Upper lobe of right lung (tissue), 1 donor: ENCODE measurements at regions not wholly inside any gene's neighbourhood (a gene's known extent, or its start where the extent isn't known, plus 50 kb on each side); places are given as distances from the start of the nearest gene placed in this dataset.

ENCODE experiments used
- ATAC-seq: fragments of 200-7000 bp; cut with Tn5 transposase; one replicate; pipeline ENCODE4 v1.9.1; 2020; ENCODE audit warnings: mild to moderate bottlenecking, moderate library complexity
- DNase-seq: peaks from one replicate; pipeline ENCODE4 v3.0.0-alpha.2; 2020
- H3K27ac ChIP-seq: fragments of 200-600 bp; one replicate; pipeline ENCODE4 v1.8.0; 2022
- H3K27me3 ChIP-seq: fragments of 200-600 bp; one replicate; pipeline ENCODE4 v1.8.0; 2022; ENCODE audit warnings: mild to moderate bottlenecking
- H3K36me3 ChIP-seq: fragments of 200-600 bp; one replicate; pipeline ENCODE4 v1.8.0; 2022
- H3K4me1 ChIP-seq: fragments of 200-600 bp; one replicate; pipeline ENCODE4 v1.8.0; 2022
- H3K4me3 ChIP-seq: fragments of 200-600 bp; one replicate; pipeline ENCODE4 v1.8.0; 2022; ENCODE audit warnings: mild to moderate bottlenecking
- H3K9me3 ChIP-seq: fragments of 200-600 bp; one replicate; pipeline ENCODE4 v1.8.0; 2022
- CTCF ChIP-seq: fragments of 200-600 bp; IDR thresholded peaks from one replicate; pipeline ENCODE4 v1.8.0; 2022; ENCODE audit warnings: antibody characterized with exemption
- intact Hi-C: fragments of 100-400 bp; cut with DNase I; formaldehyde crosslinking; loops from one replicate; pipeline ENCODE4 v1.11.0; 2022
- donor health status: DM: no; HTN: yes; CAD: no; lungs with severe emphysema.

- ATAC-seq = no peak
- intact Hi-C loops = no loop called here
- Histone ChIP-seq H3K36me3 (no peaks in the 10 kb centered on the region), H3K4me1 (no peaks in the 10 kb centered on the region), H3K9me3 (no peaks in the 10 kb centered on the region), H3K27ac (no peak overlapping the region), H3K27me3 (no peaks in the 10 kb centered on the region), H3K4me3 (no peak overlapping the region)
- DNase-seq = no peak
- no peak for TF ChIP-seq CTCF
These were observed 293.6 kb downstream of the FSIP2 start for GRCh38 chr2:186032102-186032738.

- intact Hi-C loops = no loop called here
- Histone ChIP-seq H3K27ac (no peak overlapping the region), H3K4me1 (no peaks in the 10 kb centered on the region), H3K4me3 (no peak overlapping the region), H3K9me3 (no peaks in the 10 kb centered on the region), H3K36me3 (no peaks in the 10 kb centered on the region), H3K27me3 (no peaks in the 10 kb centered on the region)
- DNase-seq (no peak), ATAC-seq (no peak)
- TF ChIP-seq CTCF = no peak
These were observed 294.3 kb downstream of the FSIP2 start for GRCh38 chr2:186032930-186033329.

GRCh38 chr2:186033541-186033940, 294.9 kb downstream of the FSIP2 start:
- DNase-seq (no peak), ATAC-seq (no peak)
- Histone ChIP-seq H3K36me3 (no peaks in the 10 kb centered on the region), H3K4me3 (no peak overlapping the region), H3K4me1 (no peaks in the 10 kb centered on the region), H3K9me3 (no peaks in the 10 kb centered on the region), H3K27ac (no peak overlapping the region), H3K27me3 (no peaks in the 10 kb centered on the region)
- intact Hi-C loops = no loop called here
- no peak for TF ChIP-seq CTCF

- Histone ChIP-seq H3K27ac (no peak overlapping the region), H3K9me3 (no peaks in the 10 kb centered on the region), H3K36me3 (no peaks in the 10 kb centered on the region), H3K4me3 (no peak overlapping the region), H3K27me3 (no peaks in the 10 kb centered on the region), H3K4me1 (no peaks in the 10 kb centered on the region)
- intact Hi-C loops = no loop called here
- no peak for TF ChIP-seq CTCF
- DNase-seq = no peak
- ATAC-seq = no peak
These were observed 298.4 kb downstream of the FSIP2 start for GRCh38 chr2:186036862-186037449.

- no peaks in the 10 kb centered on the region for H3K4me1 ChIP-seq
- H3K9me3 ChIP-seq = no peaks in the 10 kb centered on the region
- DNase-seq (no peak), ATAC-seq (peak; percentile 38)
- no peaks in the 10 kb centered on the region for H3K27me3 ChIP-seq
- TF ChIP-seq CTCF = no peak
- no peak overlapping the region for H3K27ac ChIP-seq
- H3K36me3 ChIP-seq = no peaks in the 10 kb centered on the region
- intact Hi-C loops = no loop called here
- no peak overlapping the region for H3K4me3 ChIP-seq
These were observed 303.8 kb downstream of the FSIP2 start for GRCh38 chr2:186042207-186043028.
